IMR-90 (cell line): ENCODE measurements at regions not wholly inside any gene's neighbourhood (a gene's known extent, or its start where the extent isn't known, plus 50 kb on each side); places are given as distances from the start of the nearest gene placed in this dataset.

Experiments used
- BHLHE40 ChIP-seq: fragments of 150-350 bp; IDR thresholded peaks from 2 replicates; pipeline ENCODE4 v1.6.1; 2016; ENCODE audit warnings: mild to moderate bottlenecking, low read depth, low read length
- CEBPB ChIP-seq: IDR thresholded peaks from 2 replicates; pipeline ENCODE4 v1.6.1; 2012; ENCODE audit warnings: low read depth, low read length, improper control_type of control experiment
- CHD1 ChIP-seq: IDR thresholded peaks from 2 replicates; pipeline ENCODE4 v1.6.1; 2012; ENCODE audit warnings: low read depth, low read length, improper control_type of control experiment
- MAZ ChIP-seq: IDR thresholded peaks from 2 replicates; pipeline ENCODE4 v1.6.1; 2012; ENCODE audit warnings: low read depth, mild to moderate bottlenecking, low read length, improper control_type of control experiment, moderate library complexity, borderline replicate concordance
- MXI1 ChIP-seq: IDR thresholded peaks from 2 replicates; pipeline ENCODE4 v1.6.1; 2012; ENCODE audit warnings: low read depth, mild to moderate bottlenecking, low read length, moderate library complexity, borderline replicate concordance
- POLR2A ChIP-seq: IDR thresholded peaks from 2 replicates; pipeline ENCODE4 v1.6.1; 2012; ENCODE audit warnings: mild to moderate bottlenecking, low read depth, low read length
- RAD21 ChIP-seq: IDR thresholded peaks from 2 replicates; pipeline ENCODE4 v1.6.1; 2012; ENCODE audit warnings: low read length, improper control_type of control experiment
- RCOR1 ChIP-seq: IDR thresholded peaks from 2 replicates; pipeline ENCODE4 v1.6.1; 2012; ENCODE audit warnings: mild to moderate bottlenecking, low read length, improper control_type of control experiment; ENCODE audit not compliant: insufficient replicate concordance
- RFX5 ChIP-seq: IDR thresholded peaks from 2 replicates; pipeline ENCODE4 v1.8.0; 2012; ENCODE audit warnings: low read depth, mild to moderate bottlenecking, low read length, moderate library complexity
- SMC3 ChIP-seq: fragments of 150-350 bp; IDR thresholded peaks from 2 replicates; pipeline ENCODE4 v1.6.1; 2016; ENCODE audit warnings: low read depth, mild to moderate bottlenecking, antibody characterized with exemption, low read length, moderate library complexity
- TF ChIP-seq, protein P1 (sequence below): conservative IDR thresholded peaks from 2 replicates; pipeline ENCODE4 v1.5.1; 2012; ENCODE audit warnings: mild to moderate bottlenecking, low read depth, low read length, improper control_type of control experiment

DNA sequence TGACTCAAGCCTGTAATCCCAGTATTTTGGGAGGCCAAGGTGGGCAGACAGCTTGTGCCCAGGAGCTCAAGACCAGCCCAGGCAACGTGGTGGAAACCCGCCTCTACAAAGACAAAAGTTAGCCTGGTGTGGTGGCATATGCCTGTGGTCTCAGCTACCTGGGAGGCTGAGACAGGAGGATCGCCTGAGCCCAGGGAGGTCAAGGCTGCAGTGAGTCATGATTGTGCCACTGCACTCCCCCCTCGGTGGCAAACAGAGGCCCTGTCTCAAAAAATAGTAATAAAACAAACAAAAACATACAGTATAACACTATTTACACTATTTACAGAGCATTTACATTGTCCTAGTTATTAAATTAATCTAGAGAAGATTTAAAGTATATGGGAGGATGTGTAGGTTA lies 56.0 kb upstream of the PIM1 start:
- no peak for TF ChIP-seq CEBPB
- TF ChIP-seq CHD1 = no peak
- no peak for TF ChIP-seq SMC3
- TF ChIP-seq MAZ = no peak
- TF ChIP-seq, protein P1, sequence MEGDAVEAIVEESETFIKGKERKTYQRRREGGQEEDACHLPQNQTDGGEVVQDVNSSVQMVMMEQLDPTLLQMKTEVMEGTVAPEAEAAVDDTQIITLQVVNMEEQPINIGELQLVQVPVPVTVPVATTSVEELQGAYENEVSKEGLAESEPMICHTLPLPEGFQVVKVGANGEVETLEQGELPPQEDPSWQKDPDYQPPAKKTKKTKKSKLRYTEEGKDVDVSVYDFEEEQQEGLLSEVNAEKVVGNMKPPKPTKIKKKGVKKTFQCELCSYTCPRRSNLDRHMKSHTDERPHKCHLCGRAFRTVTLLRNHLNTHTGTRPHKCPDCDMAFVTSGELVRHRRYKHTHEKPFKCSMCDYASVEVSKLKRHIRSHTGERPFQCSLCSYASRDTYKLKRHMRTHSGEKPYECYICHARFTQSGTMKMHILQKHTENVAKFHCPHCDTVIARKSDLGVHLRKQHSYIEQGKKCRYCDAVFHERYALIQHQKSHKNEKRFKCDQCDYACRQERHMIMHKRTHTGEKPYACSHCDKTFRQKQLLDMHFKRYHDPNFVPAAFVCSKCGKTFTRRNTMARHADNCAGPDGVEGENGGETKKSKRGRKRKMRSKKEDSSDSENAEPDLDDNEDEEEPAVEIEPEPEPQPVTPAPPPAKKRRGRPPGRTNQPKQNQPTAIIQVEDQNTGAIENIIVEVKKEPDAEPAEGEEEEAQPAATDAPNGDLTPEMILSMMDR = no peak
- no peak for TF ChIP-seq RFX5
- TF ChIP-seq RCOR1 = no peak
- no peak for TF ChIP-seq POLR2A
- no peak for TF ChIP-seq MXI1
- TF ChIP-seq BHLHE40 = no peak
- no peak for TF ChIP-seq RAD21
